GM12864 (cell line): ENCODE measurements at regions not wholly inside any gene's neighbourhood (a gene's known extent, or its start where the extent isn't known, plus 50 kb on each side); places are given as distances from the start of the nearest gene placed in this dataset.

Experiments used
- DNase-seq: peaks from one replicate; pipeline ENCODE4 v3.0.0-alpha.2; 2011; ENCODE audit warnings: low read depth
- H3K4me3 ChIP-seq: 2 replicates; pipeline ENCODE4 v1.5.1; 2011; ENCODE audit warnings: mild to moderate bottlenecking, low read depth, low read length, control low read depth
- TF ChIP-seq, protein P1 (sequence below): IDR thresholded peaks from 2 replicates; pipeline ENCODE4 v1.5.1; 2011; ENCODE audit warnings: low read depth, mild to moderate bottlenecking, moderate library complexity, low read length, control low read depth, inconsistent platforms; ENCODE audit errors: missing control alignments

DNA sequence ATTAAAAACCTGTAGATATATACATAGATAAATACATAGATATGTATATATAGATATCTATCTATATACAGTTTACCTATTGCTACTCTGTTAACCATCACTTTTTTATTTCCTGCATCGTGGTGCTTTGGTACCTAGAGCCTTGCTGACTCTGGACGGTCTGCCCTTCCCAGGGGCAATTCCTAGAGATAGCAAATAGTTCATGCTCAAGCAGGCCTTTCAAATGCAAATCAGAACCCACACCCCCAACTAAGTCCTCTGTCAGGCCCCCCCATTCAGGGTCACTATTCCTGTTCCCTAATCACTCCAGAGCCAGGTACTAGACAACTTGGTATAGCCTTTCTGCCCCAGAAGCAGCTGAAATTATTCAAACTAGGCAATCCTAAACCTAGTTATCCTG, 273.5 kb upstream of the ADGRL3 start:
- no peak for DNase-seq
- H3K4me3 ChIP-seq = no peak overlapping the region
- TF ChIP-seq, protein P1, sequence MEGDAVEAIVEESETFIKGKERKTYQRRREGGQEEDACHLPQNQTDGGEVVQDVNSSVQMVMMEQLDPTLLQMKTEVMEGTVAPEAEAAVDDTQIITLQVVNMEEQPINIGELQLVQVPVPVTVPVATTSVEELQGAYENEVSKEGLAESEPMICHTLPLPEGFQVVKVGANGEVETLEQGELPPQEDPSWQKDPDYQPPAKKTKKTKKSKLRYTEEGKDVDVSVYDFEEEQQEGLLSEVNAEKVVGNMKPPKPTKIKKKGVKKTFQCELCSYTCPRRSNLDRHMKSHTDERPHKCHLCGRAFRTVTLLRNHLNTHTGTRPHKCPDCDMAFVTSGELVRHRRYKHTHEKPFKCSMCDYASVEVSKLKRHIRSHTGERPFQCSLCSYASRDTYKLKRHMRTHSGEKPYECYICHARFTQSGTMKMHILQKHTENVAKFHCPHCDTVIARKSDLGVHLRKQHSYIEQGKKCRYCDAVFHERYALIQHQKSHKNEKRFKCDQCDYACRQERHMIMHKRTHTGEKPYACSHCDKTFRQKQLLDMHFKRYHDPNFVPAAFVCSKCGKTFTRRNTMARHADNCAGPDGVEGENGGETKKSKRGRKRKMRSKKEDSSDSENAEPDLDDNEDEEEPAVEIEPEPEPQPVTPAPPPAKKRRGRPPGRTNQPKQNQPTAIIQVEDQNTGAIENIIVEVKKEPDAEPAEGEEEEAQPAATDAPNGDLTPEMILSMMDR = no peak

DNA sequence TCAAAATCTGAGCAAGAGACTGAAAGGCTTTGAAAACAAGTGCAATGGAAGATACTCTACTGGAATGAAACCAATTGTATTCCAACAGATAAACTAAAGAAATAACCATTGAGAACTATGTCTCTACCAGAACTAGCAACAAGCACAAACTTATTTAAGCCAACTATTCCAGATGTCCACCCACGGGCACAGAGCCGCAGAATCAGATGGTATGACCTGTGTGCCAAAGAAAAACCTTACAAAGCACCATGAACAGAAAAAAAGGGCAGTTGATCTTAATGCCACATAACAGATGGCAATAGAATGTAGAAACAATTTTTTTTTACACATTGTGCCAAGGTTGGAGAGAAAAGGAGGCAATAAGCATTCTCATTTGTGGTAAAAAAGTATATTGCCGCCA, 269.3 kb upstream of the ADGRL3 start:
- TF ChIP-seq, protein P1 = no peak
- no peak overlapping the region for H3K4me3 ChIP-seq
- no peak for DNase-seq

DNA sequence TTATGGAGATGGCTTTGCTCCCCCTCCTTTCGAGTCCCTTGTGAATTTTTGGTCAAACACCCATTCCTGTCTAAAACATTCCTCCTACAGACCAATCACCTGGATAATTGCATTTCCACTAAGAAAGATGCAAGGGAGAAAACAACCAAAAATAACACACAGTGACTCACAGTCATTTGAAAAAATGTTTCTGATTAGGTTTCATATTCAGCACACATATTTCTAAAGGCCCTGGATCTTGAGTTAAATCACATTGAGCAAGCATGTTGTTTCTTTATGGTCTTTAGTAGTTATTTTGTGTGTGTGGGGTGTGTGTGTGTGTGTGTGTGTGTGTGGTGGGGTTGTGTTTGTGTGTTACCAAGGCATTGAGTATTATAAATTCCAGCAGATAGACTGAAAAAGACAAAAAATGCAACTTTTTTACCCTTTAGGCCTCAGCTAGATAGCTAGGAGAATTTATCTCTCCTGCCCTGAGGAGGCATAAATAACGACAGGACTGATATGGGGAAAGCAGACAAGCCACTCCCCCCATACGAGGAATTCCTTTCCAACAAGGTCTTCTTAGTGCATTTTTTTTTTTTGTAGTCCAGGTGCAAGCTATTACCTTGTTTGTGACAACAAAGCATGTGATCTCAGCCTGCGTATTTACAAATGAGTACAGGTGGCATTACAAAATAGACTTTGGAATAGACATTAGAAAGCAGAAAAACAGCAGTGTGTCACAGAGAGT, 265.4 kb upstream of the ADGRL3 start:
- TF ChIP-seq, protein P1 = no peak
- no peak overlapping the region for H3K4me3 ChIP-seq
- no peak for DNase-seq

DNA sequence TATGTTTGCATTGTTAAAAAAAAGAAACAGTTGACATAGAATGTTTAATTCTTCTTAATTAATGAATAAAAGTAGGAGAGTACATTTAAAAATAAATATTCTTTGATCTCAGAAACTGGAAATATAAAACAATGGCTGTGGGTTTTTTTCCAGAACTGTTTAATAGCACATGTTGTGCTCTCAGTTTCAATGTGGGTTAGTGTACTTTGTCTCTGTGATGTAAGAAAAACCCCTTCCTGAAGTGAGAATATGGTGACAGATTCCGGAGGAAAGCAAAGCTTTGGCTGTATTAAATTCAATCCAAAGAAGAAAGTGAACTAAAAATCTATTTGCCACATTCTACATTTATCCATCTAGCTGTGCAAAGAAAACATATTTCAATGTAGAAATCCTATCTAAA, 261.9 kb upstream of the ADGRL3 start:
- H3K4me3 ChIP-seq = no peak overlapping the region
- DNase-seq = no peak
- TF ChIP-seq, protein P1 = no peak

DNA sequence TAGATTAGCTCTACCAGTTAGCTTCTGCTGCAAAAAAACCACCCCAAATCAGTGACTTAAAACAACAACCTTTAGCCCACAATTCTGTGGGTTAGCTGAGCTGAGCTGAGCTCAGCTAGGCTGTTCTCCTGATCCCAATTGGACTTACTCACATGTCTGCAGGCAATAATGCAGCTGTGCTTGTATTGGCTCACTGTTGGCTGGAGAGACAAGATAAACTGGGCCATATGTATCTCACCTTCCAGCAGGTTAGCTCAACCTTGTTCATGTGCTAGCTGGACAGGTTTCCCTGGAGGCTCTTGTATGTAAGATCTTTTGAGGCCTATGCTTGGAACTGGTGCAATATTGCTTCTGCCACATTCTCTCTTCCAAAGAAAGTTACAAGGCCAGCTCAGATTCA, 261.5 kb upstream of the ADGRL3 start:
- TF ChIP-seq, protein P1 = no peak
- no peak overlapping the region for H3K4me3 ChIP-seq
- DNase-seq = no peak

DNA sequence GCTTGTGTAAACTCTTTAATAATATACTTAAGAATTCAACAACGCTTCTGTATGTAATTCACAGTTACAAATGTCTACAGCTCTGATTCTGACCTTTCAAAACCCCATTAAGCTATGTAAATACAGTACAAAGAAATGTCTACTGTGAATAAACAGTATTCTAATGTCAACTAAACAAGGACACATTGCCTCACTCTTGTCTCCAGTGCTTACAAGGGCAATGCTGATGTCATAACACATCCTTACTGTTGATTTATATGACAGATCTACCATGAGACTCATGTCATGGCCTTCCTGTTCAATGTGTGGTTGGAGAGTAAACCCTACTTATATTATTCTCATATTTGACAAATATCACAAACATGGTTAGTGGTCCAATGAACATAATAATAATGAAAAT, 256.1 kb upstream of the ADGRL3 start:
- no peak overlapping the region for H3K4me3 ChIP-seq
- TF ChIP-seq, protein P1 = no peak
- no peak for DNase-seq

DNA sequence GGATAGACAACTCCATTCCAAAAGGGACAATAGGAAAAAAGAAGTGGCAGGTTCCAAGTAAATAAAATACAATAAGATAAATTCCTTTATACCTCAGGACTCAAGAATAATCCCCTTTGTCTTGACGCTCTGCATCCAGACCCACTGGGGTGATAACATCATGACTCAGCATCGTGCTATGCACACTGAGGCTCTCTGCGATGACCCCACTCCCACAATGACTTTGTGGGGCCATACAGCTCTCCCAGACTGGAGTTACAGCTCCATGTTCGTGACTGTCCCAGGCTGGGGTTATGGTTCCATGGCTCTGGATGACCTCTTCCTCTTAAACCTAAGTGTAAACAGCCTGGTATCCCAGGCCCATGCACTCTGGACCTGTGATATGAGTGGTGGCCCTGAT, 254.5 kb upstream of the ADGRL3 start:
- TF ChIP-seq, protein P1 = no peak
- DNase-seq = no peak
- H3K4me3 ChIP-seq = no peak overlapping the region
